Dermis microvascular lymphatic vessel endothelial cell (primary cell): ENCODE measurements at regions not wholly inside any gene's neighbourhood (a gene's known extent, or its start where the extent isn't known, plus 50 kb on each side); places are given as distances from the start of the nearest gene placed in this dataset.

ENCODE experiments used
- DNase-seq, 2 donors: peaks; one replicate each; pipeline versions ENCODE4 v3.0.0 to v3.0.0-alpha.2; 2010; ENCODE audit warnings: low read depth in 2 of 2

GRCh38 chr10:2633630-2634029 is 433.7 kb upstream of the PFKP start:
- DNase-seq: no peak

- DNase-seq: no peak
Observed at GRCh38 chr10:2631557-2632205, 435.7 kb upstream of the PFKP start.

GRCh38 chr10:2628705-2629104 is 438.6 kb upstream of the PFKP start:
- DNase-seq: no peak

GRCh38 chr10:2627969-2628368 is 439.4 kb upstream of the PFKP start:
- DNase-seq: no peak

- DNase-seq: no peak
Observed at GRCh38 chr10:2625094-2625493, 442.3 kb upstream of the PFKP start.

GRCh38 chr10:2623675-2624274 is 443.6 kb upstream of the PFKP start:
- DNase-seq: no peak

GRCh38 chr10:2620827-2621521 is 446.4 kb upstream of the PFKP start:
- no peak for DNase-seq

GRCh38 chr10:2619916-2620315 is 447.4 kb upstream of the PFKP start:
- DNase-seq: no peak

GRCh38 chr10:2619472-2619871 is 447.9 kb upstream of the PFKP start:
- DNase-seq: no peak

- no peak for DNase-seq
Observed at GRCh38 chr10:2618690-2619089, 448.7 kb upstream of the PFKP start.

GRCh38 chr10:2616215-2616614 is 451.1 kb upstream of the PFKP start:
- no peak for DNase-seq

- DNase-seq: no peak
Observed at GRCh38 chr10:2611603-2612002, 455.7 kb upstream of the PFKP start.

- no peak for DNase-seq
Observed at GRCh38 chr10:2610946-2611345, 456.4 kb upstream of the PFKP start.

- no peak for DNase-seq
Observed at GRCh38 chr10:2604891-2605290, 462.5 kb upstream of the PFKP start.

GRCh38 chr10:2599571-2599970 is 467.8 kb upstream of the PFKP start:
- no peak for DNase-seq

GRCh38 chr10:2592360-2593160 is 474.8 kb upstream of the PFKP start:
- DNase-seq: no peak

GRCh38 chr10:2589196-2589595 is 478.2 kb upstream of the PFKP start:
- DNase-seq: no peak

GRCh38 chr10:2584385-2584784 is 483.0 kb upstream of the PFKP start:
- no peak for DNase-seq

GRCh38 chr10:2576892-2577291 is 490.5 kb upstream of the PFKP start:
- no peak for DNase-seq

- DNase-seq: no peak
Observed at GRCh38 chr10:2575460-2575859, 491.9 kb upstream of the PFKP start.

- no peak for DNase-seq
Observed at GRCh38 chr10:2572611-2573010, 494.7 kb upstream of the PFKP start.

GRCh38 chr10:2556883-2557282 is 510.5 kb upstream of the PFKP start:
- no peak for DNase-seq
